IPS DF 19.7 (cell line): ENCODE measurements at regions not wholly inside any gene's neighbourhood (a gene's known extent, or its start where the extent isn't known, plus 50 kb on each side); places are given as distances from the start of the nearest gene placed in this dataset.

Experiments
- DNase-seq: peaks from one replicate; pipeline ENCODE4 v3.0.0-alpha.2; 2013; ENCODE audit warnings: low read depth, low spot score

DNA sequence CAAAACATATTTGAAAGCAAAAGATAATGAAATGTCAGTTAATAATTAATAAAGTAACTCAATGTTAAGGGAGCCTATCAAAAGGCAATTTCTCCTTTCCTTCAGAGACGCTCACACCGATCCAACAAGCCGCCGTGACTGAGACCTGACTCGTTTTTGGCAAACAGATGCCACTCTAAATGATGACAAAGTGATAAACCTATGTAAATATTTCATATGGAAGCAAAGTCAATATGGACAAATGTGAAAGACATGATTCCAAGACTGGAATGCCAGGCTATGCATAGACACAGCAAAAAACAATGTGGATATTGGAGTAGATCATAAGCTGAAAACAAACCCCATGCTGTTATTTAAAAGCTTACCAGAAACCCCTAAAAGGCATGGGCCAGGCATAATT is 137.2 kb upstream of the SUCLG2 start:
- DNase-seq: no peak

DNA sequence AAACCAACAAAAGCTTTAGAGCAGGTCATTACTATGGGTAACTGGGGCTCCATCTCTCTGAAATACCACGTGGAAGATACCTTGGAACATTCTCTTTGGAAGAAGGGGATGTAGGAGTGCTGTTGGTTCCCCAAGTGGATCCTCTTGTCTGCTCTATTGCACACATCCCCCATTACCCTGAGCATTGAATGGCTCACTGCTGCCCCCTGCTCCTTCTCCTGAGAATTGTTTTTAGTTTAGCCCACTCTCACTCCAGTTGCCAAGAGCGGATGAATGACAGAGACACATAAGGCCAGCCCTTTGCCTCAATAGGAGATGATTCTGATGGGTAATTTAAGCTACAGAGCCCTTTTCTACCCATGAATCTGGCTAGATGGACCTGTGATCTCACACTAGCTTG is 135.6 kb upstream of the SUCLG2 start:
- peak; percentile 38 for DNase-seq

DNA sequence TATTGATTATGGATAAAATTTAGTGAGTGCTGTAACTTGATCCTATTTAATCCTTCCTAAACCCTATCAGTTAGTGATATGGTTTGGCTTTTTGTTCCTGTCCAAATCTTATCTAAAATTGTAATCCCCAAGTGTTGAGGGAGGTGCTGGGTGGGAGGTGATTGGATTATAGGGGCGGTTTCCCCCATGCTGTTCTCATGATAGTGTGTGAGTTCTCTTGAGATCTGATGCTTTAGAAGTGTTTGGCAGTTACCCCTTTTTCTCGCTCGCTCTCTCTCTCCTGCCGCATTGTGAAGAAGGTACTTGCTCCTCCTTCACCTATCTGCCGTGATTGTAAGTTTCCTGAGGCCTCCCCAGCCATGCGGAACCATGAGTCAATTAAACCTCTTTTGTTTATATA is 134.0 kb upstream of the SUCLG2 start:
- no peak for DNase-seq

DNA sequence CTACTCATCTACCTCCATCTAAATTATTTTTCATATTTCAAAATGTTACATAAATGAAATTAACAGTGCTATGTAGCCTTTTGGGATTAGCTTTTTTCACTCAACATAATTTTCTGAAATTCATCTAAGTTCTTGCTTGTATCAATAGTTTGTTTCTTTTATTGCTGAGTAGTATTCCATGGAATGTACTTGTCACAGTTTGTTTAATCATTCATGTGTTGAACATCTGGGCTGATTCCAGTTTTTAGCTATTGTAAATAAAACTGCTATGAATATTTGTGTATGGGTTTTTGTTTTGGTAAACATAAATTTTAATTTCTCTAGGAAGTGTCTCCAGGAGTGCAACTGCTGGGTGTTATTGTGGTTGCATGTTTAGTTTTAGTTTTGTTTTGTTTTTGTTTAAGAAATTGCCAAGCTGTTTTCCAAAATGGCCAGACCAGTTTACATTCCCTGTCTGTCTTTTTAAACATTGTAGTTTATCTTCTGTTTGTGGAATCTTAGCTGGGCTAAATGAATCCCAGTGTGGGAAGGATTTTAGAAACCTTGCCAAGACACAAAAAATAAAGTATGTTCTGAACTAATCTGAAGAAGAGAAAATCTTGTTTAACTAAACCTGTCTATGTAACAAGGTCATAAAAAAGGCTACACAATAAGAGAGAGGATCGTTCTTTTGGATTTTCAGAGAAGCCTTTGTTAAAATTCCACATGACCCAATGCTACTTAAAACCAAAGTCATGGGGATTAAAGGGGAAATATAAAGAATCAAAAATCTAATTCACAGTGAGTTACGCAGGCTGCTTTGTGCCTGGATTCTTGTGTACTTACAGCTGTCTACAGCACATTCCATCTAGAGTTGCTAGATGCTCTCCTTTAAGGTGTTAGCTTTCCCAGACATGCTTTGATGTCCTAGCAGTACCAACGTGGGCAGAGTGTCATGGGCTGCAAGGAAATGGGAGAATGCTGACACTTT is 129.2 kb upstream of the SUCLG2 start:
- no peak for DNase-seq

GRCh38 chr3:67781871-67782270 is 127.5 kb upstream of the SUCLG2 start:
- DNase-seq: no peak

DNA sequence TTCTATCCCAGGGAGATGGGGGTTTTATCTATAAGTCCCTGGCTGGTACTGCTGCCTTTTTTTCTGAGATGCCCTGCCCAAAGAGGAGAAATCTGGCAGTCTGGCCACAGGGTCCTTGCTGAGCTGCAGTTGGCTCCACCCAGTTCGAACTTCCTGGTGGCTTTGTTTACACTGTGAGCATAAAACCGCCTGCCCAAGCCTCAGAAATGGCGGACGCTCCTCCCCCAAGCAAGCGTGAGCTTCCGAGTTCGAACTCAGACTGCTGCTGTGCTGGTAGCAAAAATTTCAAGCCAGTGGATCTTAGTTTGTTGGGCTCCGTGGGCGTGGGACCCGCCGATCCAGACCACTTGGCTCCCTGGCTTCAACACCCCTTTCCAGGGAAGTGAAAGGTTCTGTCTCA is 126.8 kb upstream of the SUCLG2 start:
- no peak for DNase-seq

GRCh38 chr3:67774676-67775075 is 120.3 kb upstream of the SUCLG2 start:
- no peak for DNase-seq

DNA sequence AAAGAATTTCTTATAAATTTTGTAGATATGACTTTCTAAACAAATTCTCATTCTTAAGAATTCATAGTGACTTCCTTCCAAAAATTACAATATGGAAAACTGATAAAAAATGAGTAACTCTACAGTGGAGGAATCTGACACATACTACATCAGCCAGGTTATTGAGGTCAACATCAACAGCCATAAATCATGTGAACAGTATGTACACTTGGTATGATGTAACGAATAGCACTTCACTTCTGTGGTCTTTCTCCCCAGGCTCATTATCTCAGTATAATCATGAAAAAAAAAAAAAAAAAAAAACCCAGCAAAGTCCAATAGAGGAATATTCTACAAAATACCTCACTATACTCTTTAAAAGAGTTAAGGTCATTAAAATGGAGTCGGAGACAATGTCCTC is 111.2 kb upstream of the SUCLG2 start:
- DNase-seq: no peak

DNA sequence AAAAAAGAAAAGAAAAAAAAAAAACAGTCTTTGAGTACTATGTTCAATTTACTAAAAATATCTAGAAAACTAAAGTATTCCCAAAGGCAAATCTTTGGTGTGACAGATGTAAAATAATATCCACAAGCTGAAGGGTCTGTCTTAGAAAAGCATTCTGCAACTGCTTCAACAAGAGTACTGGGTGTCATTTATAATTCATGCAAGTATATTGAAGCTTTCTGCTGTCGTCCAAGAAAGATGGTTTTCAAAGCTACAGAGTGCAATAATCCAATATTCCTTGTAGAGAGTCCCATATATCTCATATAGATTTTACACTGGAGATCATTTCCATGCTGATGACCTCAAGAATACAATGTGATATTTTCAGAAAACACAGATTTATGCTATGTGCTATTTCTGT is 90.9 kb upstream of the SUCLG2 start:
- no peak for DNase-seq

DNA sequence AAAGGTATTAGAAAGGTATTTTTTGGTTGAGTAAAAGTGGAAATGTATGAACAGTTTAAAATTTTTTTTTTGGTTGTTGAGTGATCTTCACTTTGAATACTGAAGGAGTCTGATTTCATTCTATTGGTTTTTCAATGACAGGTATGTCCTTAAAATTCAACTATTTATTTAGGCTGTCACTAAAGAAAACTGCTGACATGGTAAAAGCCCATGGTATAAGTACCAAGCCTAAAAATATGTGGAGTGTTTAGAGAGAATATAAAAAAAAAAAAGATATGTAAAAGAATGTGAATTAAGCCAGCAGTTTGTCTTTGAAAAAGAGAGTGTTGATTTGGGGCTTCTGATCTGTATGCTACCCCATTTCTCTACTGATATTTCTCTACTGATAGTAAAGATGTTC is 90.3 kb upstream of the SUCLG2 start:
- no peak for DNase-seq

DNA sequence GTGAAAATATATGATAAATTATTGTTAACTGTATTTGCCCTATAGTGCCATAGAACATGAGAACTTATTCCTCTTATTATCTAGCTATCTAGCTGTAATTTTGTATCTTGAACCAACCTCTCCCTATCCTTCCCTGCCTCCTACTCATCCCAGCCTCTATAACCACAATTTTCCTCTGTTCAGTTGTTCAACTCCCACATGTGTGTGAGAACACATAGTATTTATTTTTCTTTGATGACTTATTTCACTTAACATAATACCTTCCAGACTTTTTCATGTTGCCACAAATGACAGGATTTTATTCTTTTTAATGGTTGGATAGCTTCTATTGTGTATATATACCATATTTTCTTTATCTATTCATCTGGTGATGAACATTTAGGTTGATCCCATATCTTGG is 85.4 kb upstream of the SUCLG2 start:
- DNase-seq: no peak

- DNase-seq: no peak
Measured at GRCh38 chr3:67737906-67738865, 83.8 kb upstream of the SUCLG2 start.

- DNase-seq: no peak
Measured at GRCh38 chr3:67737140-67737539, 82.7 kb upstream of the SUCLG2 start.

GRCh38 chr3:67733269-67733950 is 79.0 kb upstream of the SUCLG2 start:
- DNase-seq: no peak

DNA sequence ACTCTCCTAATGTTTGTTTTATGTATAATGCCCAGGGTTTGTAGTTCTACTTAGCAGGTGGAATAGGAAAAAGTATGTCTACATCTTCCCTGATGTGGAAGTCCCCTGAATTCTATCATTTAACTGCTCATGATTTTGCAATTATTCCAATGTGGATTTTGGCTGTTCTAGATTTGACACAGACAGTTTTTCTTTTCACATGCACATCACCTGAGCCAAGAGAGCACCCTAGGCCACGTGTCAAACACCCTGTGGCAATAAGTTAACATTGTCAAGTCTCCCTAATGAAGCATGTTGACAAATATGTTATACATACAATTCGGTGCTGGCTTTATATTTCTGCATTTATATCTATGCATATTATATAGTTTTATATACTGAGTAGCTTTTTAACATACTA is 70.0 kb upstream of the SUCLG2 start:
- DNase-seq: no peak

DNA sequence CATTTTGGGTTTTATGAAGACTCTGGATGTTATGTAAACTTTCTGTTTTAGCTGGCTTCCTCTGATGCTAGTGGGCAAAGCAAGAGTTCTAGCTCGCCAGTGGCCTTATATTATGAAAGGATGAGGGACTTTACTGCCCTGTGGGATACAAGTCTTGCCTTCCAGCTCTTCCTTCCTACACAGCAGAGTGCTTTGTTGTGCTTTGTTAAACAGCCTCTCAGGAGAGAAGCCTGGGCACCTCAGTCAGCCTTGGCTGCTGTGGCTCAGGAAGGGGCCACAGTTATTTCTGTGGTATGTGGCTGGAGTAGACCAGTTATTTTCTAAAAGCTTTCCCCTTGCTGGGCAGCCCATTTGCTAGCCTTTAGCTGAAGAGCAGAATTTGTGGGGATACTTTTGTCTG is 69.5 kb upstream of the SUCLG2 start:
- no peak for DNase-seq

DNA sequence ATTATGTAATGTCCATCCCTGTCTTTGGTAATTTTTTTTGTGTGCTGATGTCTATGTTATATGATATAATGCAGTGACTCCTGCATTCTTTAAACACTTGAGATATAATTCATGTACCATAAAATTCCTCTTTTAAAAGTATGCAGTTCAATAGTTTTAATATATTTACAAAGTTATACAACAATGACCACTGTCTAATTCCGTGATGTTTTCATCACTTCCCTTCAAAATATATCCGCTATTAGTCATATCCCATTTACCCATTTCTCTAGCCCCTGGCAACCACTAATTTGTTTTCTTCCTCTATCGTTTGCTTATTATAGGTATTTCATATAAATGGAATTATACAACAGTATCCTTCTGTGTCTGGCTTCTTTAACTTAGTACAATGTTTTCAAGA is 64.9 kb upstream of the SUCLG2 start:
- DNase-seq: no peak

DNA sequence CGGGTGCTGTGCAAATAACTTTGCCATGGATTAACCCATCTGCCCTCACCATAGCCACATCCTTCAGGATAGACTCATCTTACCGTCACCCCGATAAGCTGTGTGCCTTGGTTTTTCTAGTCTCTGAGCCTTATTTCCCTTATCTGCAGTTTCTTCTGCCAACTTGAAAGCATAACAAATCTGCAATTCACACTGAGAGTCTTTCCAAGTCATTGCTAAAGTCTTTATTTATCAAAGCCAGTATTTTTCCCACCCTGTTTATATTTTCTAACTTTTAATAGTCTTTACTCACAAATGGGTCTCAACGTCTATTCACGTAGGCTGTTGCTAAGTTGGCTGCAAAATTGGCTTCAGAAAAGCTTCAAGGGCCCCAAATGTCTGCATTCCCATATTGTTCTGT is 61.6 kb upstream of the SUCLG2 start:
- no peak for DNase-seq

GRCh38 chr3:67713764-67714469 is 59.5 kb upstream of the SUCLG2 start:
- DNase-seq: no peak

DNA sequence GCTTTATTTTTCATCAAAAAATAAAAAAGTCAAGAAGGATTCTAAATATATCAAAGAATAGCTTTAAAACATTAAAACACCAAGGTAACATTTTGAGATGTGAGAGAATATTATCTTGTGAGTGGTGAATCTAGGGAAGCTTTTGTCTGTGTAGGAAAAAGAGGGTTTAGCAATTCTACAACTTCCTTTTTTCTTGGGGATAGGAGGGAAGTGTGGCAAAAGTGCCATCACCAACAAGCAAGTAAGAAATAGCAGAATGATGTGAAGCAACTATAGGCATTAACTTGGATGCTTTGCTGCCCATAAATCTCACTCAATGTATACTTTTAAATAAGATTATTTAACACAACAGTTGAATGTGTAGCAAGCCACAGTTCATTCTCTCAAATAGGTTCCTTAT is 57.8 kb upstream of the SUCLG2 start:
- no peak for DNase-seq

- no peak for DNase-seq
Measured at GRCh38 chr3:67710396-67710795, 56.0 kb upstream of the SUCLG2 start.
